ENCODE measurements at regions not wholly inside any gene's neighbourhood (a gene's known extent, or its start where the extent isn't known, plus 50 kb on each side); places are given as distances from the start of the nearest gene placed in this dataset.

DNA sequence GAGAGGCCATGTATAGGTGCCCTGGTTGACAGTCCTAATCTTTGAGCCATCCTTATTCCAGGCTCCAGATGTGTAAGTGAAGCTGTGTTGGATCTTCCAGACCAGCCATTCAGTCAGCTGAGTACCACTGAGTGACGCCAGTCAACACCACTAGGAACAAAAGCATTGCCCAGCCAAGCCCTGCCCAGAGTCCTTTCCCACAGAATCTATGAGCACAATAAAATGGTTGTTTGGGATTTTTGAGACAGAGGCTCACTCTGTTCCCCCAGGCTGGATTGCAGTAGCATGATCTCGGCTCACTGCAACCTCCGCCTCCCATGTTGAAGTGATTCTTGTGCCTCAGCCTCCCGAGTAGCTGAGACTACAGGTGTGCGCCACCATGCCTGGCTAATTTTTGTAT lies 262.5 kb downstream of the BCOR start:
- TF ChIP-seq, protein P1, sequence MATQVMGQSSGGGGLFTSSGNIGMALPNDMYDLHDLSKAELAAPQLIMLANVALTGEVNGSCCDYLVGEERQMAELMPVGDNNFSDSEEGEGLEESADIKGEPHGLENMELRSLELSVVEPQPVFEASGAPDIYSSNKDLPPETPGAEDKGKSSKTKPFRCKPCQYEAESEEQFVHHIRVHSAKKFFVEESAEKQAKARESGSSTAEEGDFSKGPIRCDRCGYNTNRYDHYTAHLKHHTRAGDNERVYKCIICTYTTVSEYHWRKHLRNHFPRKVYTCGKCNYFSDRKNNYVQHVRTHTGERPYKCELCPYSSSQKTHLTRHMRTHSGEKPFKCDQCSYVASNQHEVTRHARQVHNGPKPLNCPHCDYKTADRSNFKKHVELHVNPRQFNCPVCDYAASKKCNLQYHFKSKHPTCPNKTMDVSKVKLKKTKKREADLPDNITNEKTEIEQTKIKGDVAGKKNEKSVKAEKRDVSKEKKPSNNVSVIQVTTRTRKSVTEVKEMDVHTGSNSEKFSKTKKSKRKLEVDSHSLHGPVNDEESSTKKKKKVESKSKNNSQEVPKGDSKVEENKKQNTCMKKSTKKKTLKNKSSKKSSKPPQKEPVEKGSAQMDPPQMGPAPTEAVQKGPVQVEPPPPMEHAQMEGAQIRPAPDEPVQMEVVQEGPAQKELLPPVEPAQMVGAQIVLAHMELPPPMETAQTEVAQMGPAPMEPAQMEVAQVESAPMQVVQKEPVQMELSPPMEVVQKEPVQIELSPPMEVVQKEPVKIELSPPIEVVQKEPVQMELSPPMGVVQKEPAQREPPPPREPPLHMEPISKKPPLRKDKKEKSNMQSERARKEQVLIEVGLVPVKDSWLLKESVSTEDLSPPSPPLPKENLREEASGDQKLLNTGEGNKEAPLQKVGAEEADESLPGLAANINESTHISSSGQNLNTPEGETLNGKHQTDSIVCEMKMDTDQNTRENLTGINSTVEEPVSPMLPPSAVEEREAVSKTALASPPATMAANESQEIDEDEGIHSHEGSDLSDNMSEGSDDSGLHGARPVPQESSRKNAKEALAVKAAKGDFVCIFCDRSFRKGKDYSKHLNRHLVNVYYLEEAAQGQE (IDR thresholded peaks at IDR 0.05; ENCODE audit: low read depth, low read length): no peak
- no peak for TF ChIP-seq EP300 (IDR thresholded peaks at IDR 0.05; ENCODE audit: borderline replicate concordance in 1 of 2, low read depth in 1 of 2, low read length in 1 of 2)
- TF ChIP-seq GABPA (IDR thresholded peaks at IDR 0.05; ENCODE audit: low read depth): no peak
- TF ChIP-seq, protein P2, sequence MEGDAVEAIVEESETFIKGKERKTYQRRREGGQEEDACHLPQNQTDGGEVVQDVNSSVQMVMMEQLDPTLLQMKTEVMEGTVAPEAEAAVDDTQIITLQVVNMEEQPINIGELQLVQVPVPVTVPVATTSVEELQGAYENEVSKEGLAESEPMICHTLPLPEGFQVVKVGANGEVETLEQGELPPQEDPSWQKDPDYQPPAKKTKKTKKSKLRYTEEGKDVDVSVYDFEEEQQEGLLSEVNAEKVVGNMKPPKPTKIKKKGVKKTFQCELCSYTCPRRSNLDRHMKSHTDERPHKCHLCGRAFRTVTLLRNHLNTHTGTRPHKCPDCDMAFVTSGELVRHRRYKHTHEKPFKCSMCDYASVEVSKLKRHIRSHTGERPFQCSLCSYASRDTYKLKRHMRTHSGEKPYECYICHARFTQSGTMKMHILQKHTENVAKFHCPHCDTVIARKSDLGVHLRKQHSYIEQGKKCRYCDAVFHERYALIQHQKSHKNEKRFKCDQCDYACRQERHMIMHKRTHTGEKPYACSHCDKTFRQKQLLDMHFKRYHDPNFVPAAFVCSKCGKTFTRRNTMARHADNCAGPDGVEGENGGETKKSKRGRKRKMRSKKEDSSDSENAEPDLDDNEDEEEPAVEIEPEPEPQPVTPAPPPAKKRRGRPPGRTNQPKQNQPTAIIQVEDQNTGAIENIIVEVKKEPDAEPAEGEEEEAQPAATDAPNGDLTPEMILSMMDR (IDR thresholded peaks at IDR 0.05): no peak
- TF ChIP-seq, protein P3, sequence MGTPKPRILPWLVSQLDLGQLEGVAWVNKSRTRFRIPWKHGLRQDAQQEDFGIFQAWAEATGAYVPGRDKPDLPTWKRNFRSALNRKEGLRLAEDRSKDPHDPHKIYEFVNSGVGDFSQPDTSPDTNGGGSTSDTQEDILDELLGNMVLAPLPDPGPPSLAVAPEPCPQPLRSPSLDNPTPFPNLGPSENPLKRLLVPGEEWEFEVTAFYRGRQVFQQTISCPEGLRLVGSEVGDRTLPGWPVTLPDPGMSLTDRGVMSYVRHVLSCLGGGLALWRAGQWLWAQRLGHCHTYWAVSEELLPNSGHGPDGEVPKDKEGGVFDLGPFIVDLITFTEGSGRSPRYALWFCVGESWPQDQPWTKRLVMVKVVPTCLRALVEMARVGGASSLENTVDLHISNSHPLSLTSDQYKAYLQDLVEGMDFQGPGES (IDR thresholded peaks at IDR 0.05; ENCODE audit: low read depth, low read length): no peak
- no peak for TF ChIP-seq POLR2AphosphoS5 (IDR thresholded peaks at IDR 0.05; ENCODE audit: low read depth, low read length)
- TF ChIP-seq SMC3 (IDR thresholded peaks at IDR 0.05; ENCODE audit: low read depth, low read length): no peak
